WTC11 (cell line): ENCODE measurements at regions not wholly inside any gene's neighbourhood (a gene's known extent, or its start where the extent isn't known, plus 50 kb on each side); places are given as distances from the start of the nearest gene placed in this dataset.

Experiments used
- ATAC-seq: fragments of 200-7000 bp; cut with Tn5 transposase; 2 replicates; pipeline ENCODE4 v1.10.0; 2021; ENCODE audit warnings: mild to moderate bottlenecking, moderate library complexity
- CTCF ChIA-PET: fragments of 300-600 bp; sonication (Branson Sonifier 250); formaldehyde crosslinking; loops from one replicate; lab custom pipeline; 2021; ENCODE audit warnings: antibody characterized with exemption; lab: Charles Lee
- POLR2A ChIA-PET: fragments of 350-600 bp; sonication (Branson Sonifier 250); formaldehyde crosslinking; loops from one replicate; lab custom pipeline; 2021; ENCODE audit warnings: antibody characterized with exemption; lab: Charles Lee
- DNase-seq: peaks from one replicate; pipeline ENCODE4 v3.0.0; 2021; ENCODE audit warnings: low spot score
- H3K27ac Mint-ChIP-seq: 2 replicates; pipeline ENCODE4 v1.8.0; 2021; ENCODE audit warnings: mixed read lengths
- H3K27me3 Mint-ChIP-seq: 2 replicates; pipeline ENCODE4 v1.8.0; 2021; ENCODE audit warnings: low read depth, mild to moderate bottlenecking, moderate library complexity, mixed read lengths
- H3K36me3 Mint-ChIP-seq: 2 replicates; pipeline ENCODE4 v1.8.0; 2021; ENCODE audit warnings: mixed read lengths
- H3K4me1 Mint-ChIP-seq: 2 replicates; pipeline ENCODE4 v1.8.0; 2022; ENCODE audit warnings: mixed read lengths
- H3K4me3 Mint-ChIP-seq: 2 replicates; pipeline ENCODE4 v1.8.0; 2021; ENCODE audit warnings: mild to moderate bottlenecking, moderate library complexity, mixed read lengths
- H3K9me3 Mint-ChIP-seq: 2 replicates; pipeline ENCODE4 v1.8.0; 2021; ENCODE audit warnings: mixed read lengths
- ATF3 ChIP-seq: sonication (generic); formaldehyde crosslinking; conservative IDR thresholded peaks from 2 replicates; pipeline ENCODE4 v1.8.1; 2022; ENCODE audit warnings: mild to moderate bottlenecking, missing genetic modification reagents
- EMX1 ChIP-seq: fragments of 250-450 bp; sonication (Bioruptor Pico); IDR thresholded peaks from 2 replicates; pipeline ENCODE4 v1.8.0; 2021; ENCODE audit warnings: mild to moderate bottlenecking
- ERG ChIP-seq: fragments of 250-450 bp; sonication (Bioruptor Pico); IDR thresholded peaks from 2 replicates; pipeline ENCODE4 v1.8.0; 2021; ENCODE audit warnings: mild to moderate bottlenecking
- FOXJ3 ChIP-seq: sonication (generic); formaldehyde crosslinking; IDR thresholded peaks from 2 replicates; pipeline ENCODE4 v1.9.0; 2021; ENCODE audit warnings: missing genetic modification reagents, mild to moderate bottlenecking, borderline replicate concordance
- GRHL2 ChIP-seq: fragments of 250-450 bp; sonication (Bioruptor Pico); IDR thresholded peaks from 2 replicates; pipeline ENCODE4 v1.8.0; 2022; ENCODE audit warnings: mild to moderate bottlenecking, moderate library complexity; ENCODE audit not compliant: insufficient replicate concordance, severe bottlenecking
- GTF2I ChIP-seq: fragments of 250-450 bp; sonication (Bioruptor Pico); conservative IDR thresholded peaks from 2 replicates; pipeline ENCODE4 v1.4.0; 2021; ENCODE audit warnings: mild to moderate bottlenecking
- IRF1 ChIP-seq: sonication (generic); formaldehyde crosslinking; IDR thresholded peaks from 2 replicates; pipeline ENCODE4 v1.8.0; 2023; ENCODE audit warnings: missing genetic modification reagents
- JAZF1 ChIP-seq: fragments of 250-450 bp; sonication (Bioruptor Pico); IDR thresholded peaks from 2 replicates; pipeline ENCODE4 v1.9.0; 2021; ENCODE audit warnings: moderate library complexity, mild to moderate bottlenecking, inconsistent platforms
- NR1H2 ChIP-seq: sonication (generic); formaldehyde crosslinking; IDR thresholded peaks from 2 replicates; pipeline ENCODE4 v1.9.0; 2021; ENCODE audit warnings: mild to moderate bottlenecking, moderate library complexity, missing genetic modification reagents
- NR2C2 ChIP-seq: sonication (generic); formaldehyde crosslinking; IDR thresholded peaks from 2 replicates; pipeline ENCODE4 v1.8.0; 2022; ENCODE audit warnings: mild to moderate bottlenecking, missing genetic modification reagents
- OVOL2 ChIP-seq: fragments of 250-450 bp; sonication (Bioruptor Pico); IDR thresholded peaks from 2 replicates; pipeline ENCODE4 v1.9.0; 2021; ENCODE audit warnings: mild to moderate bottlenecking, borderline replicate concordance
- SOX15 ChIP-seq: fragments of 250-450 bp; sonication (Bioruptor Pico); IDR thresholded peaks from 2 replicates; pipeline ENCODE4 v1.9.0; 2021; ENCODE audit warnings: mild to moderate bottlenecking
- ZBTB21 ChIP-seq: sonication (generic); formaldehyde crosslinking; IDR thresholded peaks from 2 replicates; pipeline ENCODE4 v1.8.1; 2023; ENCODE audit warnings: mild to moderate bottlenecking, missing genetic modification reagents, borderline replicate concordance
- ZNF396 ChIP-seq: fragments of 250-450 bp; sonication (Bioruptor Pico); IDR thresholded peaks from 2 replicates; pipeline ENCODE4 v1.8.0; 2021; ENCODE audit warnings: mild to moderate bottlenecking, moderate library complexity, borderline replicate concordance
- ZNF416 ChIP-seq: fragments of 250-450 bp; sonication (Bioruptor Pico); IDR thresholded peaks from 2 replicates; pipeline ENCODE4 v1.9.0; 2021; ENCODE audit warnings: mild to moderate bottlenecking, inconsistent platforms
- TF ChIP-seq, protein P1 (sequence below): sonication (generic); formaldehyde crosslinking; IDR thresholded peaks from 2 replicates; pipeline ENCODE4 v1.8.1; 2023; ENCODE audit warnings: mild to moderate bottlenecking, missing genetic modification reagents
- TF ChIP-seq, protein P2 (sequence below): fragments of 250-450 bp; sonication (Bioruptor Pico); IDR thresholded peaks from 2 replicates; pipeline ENCODE4 v1.9.0; 2021; ENCODE audit warnings: mild to moderate bottlenecking
- TF ChIP-seq, protein P3 (sequence below): sonication (generic); formaldehyde crosslinking; IDR thresholded peaks from 2 replicates; pipeline ENCODE4 v1.8.0; 2022; ENCODE audit warnings: mild to moderate bottlenecking, missing genetic modification reagents
- TF ChIP-seq, protein P4 (sequence below): sonication (generic); formaldehyde crosslinking; IDR thresholded peaks from 2 replicates; pipeline ENCODE4 v1.8.1; 2023; ENCODE audit warnings: mild to moderate bottlenecking, moderate library complexity, missing genetic modification reagents
- TF ChIP-seq, protein P5 (sequence below): sonication (generic); formaldehyde crosslinking; IDR thresholded peaks from 2 replicates; pipeline ENCODE4 v1.8.0; 2022; ENCODE audit warnings: mild to moderate bottlenecking, missing genetic modification reagents

DNA sequence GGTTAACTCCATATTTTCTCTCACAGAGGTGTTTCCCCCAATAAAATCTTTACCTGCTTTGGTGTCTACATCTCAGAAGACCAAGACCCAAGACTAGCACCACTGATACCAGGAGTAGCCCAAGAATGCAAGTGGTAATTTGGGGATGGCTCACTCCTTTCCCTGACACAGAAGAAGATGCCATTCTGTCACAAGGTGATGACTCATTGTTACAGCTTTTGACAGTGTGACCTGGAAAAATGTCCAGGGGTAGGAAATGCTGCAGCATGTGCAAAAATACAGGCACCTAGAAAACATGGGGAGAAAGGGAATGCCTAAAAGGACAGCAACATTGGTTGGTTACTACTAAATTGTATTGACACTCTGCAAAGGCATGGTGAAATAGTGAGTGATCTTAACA lies 254.0 kb upstream of the GJE1 start:
- ChIA-PET CTCF (no interaction called here), POLR2A (interaction anchor here (0.6 kb wide), 1 partner anchor 167 kb away, joined by 3 read pairs; no protein-coding TSS in a partner anchor)
- no peak for DNase-seq
- no peak for TF ChIP-seq GTF2I (CRISPR knock-in tag)
- no peak for TF ChIP-seq ATF3 (CRISPR knock-in tag)
- TF ChIP-seq NR1H2 = no peak
- no peak for TF ChIP-seq ERG
- TF ChIP-seq ZBTB21 (CRISPR knock-in tag) = no peak
- TF ChIP-seq, protein P1, sequence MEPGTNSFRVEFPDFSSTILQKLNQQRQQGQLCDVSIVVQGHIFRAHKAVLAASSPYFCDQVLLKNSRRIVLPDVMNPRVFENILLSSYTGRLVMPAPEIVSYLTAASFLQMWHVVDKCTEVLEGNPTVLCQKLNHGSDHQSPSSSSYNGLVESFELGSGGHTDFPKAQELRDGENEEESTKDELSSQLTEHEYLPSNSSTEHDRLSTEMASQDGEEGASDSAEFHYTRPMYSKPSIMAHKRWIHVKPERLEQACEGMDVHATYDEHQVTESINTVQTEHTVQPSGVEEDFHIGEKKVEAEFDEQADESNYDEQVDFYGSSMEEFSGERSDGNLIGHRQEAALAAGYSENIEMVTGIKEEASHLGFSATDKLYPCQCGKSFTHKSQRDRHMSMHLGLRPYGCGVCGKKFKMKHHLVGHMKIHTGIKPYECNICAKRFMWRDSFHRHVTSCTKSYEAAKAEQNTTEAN = no peak
- no peak for TF ChIP-seq ZNF396 (CRISPR knock-in tag)
- no peak for TF ChIP-seq NR2C2
- TF ChIP-seq GRHL2 (CRISPR knock-in tag) = no peak
- TF ChIP-seq EMX1 (CRISPR knock-in tag) = no peak
- TF ChIP-seq, protein P2, sequence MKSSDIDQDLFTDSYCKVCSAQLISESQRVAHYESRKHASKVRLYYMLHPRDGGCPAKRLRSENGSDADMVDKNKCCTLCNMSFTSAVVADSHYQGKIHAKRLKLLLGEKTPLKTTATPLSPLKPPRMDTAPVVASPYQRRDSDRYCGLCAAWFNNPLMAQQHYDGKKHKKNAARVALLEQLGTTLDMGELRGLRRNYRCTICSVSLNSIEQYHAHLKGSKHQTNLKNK = no peak
- TF ChIP-seq FOXJ3 (CRISPR knock-in tag) = no peak
- TF ChIP-seq OVOL2 (CRISPR knock-in tag) = no peak
- H3K9me3 Mint-ChIP-seq = peaks cover 14% of the 10 kb centered on the region
- H3K4me1 Mint-ChIP-seq = no peaks in the 10 kb centered on the region
- H3K27ac Mint-ChIP-seq = no peak overlapping the region
- no peak for ATAC-seq
- H3K27me3 Mint-ChIP-seq = no peaks in the 10 kb centered on the region
- no peak overlapping the region for H3K4me3 Mint-ChIP-seq
- peaks cover 9% of the 10 kb centered on the region for H3K36me3 Mint-ChIP-seq

DNA sequence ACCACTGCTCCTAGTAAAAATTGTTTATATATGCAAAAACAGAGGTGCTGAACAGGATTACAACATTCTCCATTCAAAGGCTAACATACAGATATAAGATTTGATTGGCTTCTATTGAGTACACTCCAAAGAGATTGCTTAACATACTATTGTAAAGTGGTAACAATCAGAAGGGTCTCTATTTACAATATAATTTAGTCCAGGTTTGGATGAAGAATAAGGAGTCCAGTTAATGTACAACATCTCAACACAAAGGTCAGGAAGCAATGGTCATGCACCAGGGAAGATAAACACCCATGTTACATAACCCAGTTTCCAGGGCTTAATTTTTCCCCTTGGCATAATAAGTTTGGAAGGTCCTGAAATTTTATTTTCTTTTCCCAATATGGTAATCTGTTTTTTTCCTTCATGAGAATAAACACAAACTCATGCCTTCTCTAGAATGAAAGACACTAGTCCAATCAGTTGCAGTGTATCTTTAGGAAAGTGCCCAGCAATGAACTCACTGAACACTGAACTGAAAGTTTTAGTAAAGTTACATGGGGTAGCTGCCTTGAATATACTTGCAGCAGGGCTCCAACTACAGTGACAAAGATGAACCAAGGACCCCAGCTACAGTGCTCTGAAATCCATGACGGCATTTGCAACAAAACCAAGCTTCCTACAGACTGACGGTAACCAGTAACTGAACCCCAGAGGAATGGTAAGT lies 255.3 kb upstream of the GJE1 start:
- H3K27ac Mint-ChIP-seq = no peak overlapping the region
- DNase-seq (no peak), ATAC-seq (no peak)
- H3K4me3 Mint-ChIP-seq = no peak overlapping the region
- H3K9me3 Mint-ChIP-seq = peaks cover 9% of the 10 kb centered on the region
- ChIA-PET CTCF (no interaction called here), POLR2A (no interaction called here)
- no peak for TF ChIP-seq JAZF1 (CRISPR knock-in tag)
- TF ChIP-seq, protein P3, sequence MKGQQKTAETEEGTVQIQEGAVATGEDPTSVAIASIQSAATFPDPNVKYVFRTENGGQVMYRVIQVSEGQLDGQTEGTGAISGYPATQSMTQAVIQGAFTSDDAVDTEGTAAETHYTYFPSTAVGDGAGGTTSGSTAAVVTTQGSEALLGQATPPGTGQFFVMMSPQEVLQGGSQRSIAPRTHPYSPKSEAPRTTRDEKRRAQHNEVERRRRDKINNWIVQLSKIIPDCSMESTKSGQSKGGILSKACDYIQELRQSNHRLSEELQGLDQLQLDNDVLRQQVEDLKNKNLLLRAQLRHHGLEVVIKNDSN (CRISPR knock-in tag) = no peak
- peaks cover 3% of the 10 kb centered on the region for H3K36me3 Mint-ChIP-seq
- H3K4me1 Mint-ChIP-seq = no peaks in the 10 kb centered on the region
- no peaks in the 10 kb centered on the region for H3K27me3 Mint-ChIP-seq

DNA sequence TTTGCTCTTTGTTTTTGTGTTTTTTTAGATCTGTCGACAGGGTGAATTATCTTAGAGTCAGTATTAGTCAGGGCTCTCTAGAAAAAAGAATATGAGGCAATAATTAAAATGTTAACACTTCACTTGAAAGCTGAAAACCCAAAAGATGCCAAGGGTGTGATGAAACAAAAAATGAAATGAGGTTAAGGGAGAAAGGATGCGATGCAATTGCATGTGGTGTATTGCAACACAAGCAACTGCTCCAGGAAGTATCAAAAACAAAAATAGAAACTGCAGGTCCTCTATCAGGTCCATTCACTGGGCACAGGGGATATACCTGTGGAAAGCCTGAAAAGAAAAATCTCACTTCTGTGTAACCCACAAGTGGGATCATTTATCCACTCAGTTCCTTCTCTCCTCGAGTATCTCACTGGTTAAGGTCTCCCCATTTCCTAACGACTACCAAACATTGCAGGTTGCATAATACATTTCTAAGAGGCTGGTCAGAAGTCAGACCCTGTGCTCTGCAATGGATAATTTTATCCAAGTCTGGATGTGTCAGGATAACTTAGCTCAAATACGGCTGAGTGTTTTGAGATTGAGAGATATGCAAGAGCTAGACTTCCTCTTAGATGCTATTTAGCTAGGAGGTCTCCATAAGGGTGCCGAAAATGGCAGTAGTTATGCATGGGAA lies 257.7 kb upstream of the GJE1 start:
- TF ChIP-seq, protein P4, sequence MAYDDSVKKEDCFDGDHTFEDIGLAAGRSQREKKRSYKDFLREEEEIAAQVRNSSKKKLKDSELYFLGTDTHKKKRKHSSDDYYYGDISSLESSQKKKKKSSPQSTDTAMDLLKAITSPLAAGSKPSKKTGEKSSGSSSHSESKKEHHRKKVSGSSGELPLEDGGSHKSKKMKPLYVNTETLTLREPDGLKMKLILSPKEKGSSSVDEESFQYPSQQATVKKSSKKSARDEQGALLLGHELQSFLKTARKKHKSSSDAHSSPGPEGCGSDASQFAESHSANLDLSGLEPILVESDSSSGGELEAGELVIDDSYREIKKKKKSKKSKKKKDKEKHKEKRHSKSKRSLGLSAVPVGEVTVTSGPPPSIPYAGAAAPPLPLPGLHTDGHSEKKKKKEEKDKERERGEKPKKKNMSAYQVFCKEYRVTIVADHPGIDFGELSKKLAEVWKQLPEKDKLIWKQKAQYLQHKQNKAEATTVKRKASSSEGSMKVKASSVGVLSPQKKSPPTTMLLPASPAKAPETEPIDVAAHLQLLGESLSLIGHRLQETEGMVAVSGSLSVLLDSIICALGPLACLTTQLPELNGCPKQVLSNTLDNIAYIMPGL (CRISPR knock-in tag) = no peak
- no peak for TF ChIP-seq ZNF416
- no peak for TF ChIP-seq IRF1
- TF ChIP-seq EMX1 (CRISPR knock-in tag) = no peak
- TF ChIP-seq SOX15 (CRISPR knock-in tag) = no peak
- TF ChIP-seq, protein P5, sequence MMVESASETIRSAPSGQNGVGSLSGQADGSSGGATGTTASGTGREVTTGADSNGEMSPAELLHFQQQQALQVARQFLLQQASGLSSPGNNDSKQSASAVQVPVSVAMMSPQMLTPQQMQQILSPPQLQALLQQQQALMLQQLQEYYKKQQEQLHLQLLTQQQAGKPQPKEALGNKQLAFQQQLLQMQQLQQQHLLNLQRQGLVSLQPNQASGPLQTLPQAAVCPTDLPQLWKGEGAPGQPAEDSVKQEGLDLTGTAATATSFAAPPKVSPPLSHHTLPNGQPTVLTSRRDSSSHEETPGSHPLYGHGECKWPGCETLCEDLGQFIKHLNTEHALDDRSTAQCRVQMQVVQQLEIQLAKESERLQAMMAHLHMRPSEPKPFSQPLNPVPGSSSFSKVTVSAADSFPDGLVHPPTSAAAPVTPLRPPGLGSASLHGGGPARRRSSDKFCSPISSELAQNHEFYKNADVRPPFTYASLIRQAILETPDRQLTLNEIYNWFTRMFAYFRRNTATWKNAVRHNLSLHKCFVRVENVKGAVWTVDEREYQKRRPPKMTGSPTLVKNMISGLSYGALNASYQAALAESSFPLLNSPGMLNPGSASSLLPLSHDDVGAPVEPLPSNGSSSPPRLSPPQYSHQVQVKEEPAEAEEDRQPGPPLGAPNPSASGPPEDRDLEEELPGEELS (CRISPR knock-in tag) = no peak
- TF ChIP-seq, all 79 proteins: peak for 0
- Mint-ChIP-seq H3K4me1 (no peaks in the 10 kb centered on the region), H3K4me3 (no peak overlapping the region), H3K27me3 (no peaks in the 10 kb centered on the region), H3K27ac (no peak overlapping the region), H3K36me3 (peaks cover 7% of the 10 kb centered on the region), H3K9me3 (peaks cover 7% of the 10 kb centered on the region)
- CTCF ChIA-PET = no interaction called here
- ATAC-seq (no peak), DNase-seq (no peak)
- POLR2A ChIA-PET = interaction anchor here (0.5 kb wide), 1 partner anchor 8 kb away, joined by 3 read pairs; no protein-coding TSS in a partner anchor
